ENCODE measurements at regions not wholly inside any gene's neighbourhood (a gene's known extent, or its start where the extent isn't known, plus 50 kb on each side); places are given as distances from the start of the nearest gene placed in this dataset.

DNA sequence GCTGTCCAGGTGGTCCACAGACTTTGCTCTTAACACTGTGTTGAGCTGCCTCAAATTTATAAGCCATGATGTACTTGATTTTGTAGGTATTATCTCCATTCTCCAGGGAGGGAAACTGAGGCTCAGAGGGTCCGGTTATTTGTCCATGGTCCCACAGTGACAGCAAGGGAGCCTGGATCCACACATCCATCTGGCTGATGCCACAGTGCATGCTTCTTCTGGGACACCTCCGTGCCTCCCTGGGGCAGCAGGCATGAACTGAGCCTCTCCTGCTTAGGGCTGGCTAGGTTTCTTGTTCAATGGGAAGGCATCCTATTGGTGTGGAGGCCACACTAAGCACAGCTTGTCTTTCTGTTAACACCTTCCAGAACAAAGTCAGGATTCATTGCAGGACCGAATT is 317.3 kb downstream of the AJAP1 start:
- TF ChIP-seq CTCF (IDR thresholded peaks at IDR 0.05), result no peak
- no peaks in the 10 kb centered on the region for H3K4me1 ChIP-seq
- no peak overlapping the region for H3K4me3 ChIP-seq
- DNase-seq (ENCODE audit: low spot score in 2 of 2), result peak in 1 of 2 donors; percentile 37
- intact Hi-C loops (cut with DNase I), result no loop called here
- no peaks in the 10 kb centered on the region for H3K27me3 ChIP-seq
- no peaks in the 10 kb centered on the region for H3K36me3 ChIP-seq
- H3K27ac ChIP-seq, result no peak overlapping the region
- no peaks in the 10 kb centered on the region for H3K9me3 ChIP-seq

DNA sequence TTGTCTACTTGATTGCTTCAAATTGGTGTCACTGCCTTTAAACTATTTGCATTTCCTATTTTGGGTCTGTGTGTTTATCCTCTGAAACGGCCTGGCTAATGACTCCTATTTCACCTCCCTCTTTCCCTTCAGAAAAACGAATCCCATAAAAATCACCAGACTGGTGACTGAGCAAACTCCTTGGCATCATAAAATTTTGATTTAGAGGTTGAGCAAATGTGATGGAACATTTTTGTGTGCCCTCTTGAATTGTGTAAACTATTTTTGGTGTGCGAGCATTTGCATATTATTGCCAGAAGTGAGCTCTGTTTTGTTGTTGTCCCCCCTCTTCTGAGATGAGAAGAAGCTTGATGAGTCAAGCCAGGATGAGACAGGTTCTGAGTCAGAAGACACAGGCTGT is 316.1 kb downstream of the AJAP1 start:
- DNase-seq (ENCODE audit: low spot score in 2 of 2), result no peak
- no peak overlapping the region for H3K27ac ChIP-seq
- H3K9me3 ChIP-seq, result no peaks in the 10 kb centered on the region
- no peaks in the 10 kb centered on the region for H3K36me3 ChIP-seq
- no peak for TF ChIP-seq CTCF (IDR thresholded peaks at IDR 0.05)
- H3K4me1 ChIP-seq, result no peaks in the 10 kb centered on the region
- H3K27me3 ChIP-seq, result no peaks in the 10 kb centered on the region
- no peak overlapping the region for H3K4me3 ChIP-seq
- intact Hi-C loops (cut with DNase I), result no loop called here

DNA sequence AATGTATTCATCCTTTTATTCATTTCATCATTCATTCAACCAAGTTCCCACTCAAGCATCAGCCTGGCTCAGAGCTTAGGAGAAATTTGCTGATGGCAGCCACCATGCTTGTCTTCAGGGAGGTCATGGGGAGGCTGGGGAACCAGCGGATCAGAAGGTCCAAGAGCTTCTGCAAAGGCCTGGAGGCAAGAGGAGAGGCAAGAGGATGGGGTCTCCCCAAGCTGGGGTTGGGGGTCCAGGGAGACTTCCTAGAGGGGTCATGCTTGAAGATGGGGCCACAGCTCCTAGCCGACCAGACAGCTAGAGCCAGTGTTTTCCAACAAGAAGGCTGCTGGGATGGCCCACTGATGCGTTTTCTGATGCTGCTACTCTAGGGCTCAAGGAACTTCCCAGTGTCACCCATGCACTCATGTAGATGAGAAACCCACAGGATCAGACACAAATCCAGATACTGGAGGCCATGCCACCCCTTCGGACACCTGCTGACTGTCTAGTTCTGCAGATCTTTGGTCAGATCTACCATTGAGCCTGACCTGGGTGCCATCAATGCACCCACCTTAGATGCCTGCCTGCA is 315.2 kb downstream of the AJAP1 start:
- Histone ChIP-seq H3K9me3 (no peaks in the 10 kb centered on the region), H3K4me3 (no peak overlapping the region), H3K4me1 (no peaks in the 10 kb centered on the region), H3K27ac (no peak overlapping the region), H3K36me3 (no peaks in the 10 kb centered on the region), H3K27me3 (no peaks in the 10 kb centered on the region)
- DNase-seq (ENCODE audit: low spot score in 2 of 2), result peak in 1 of 2 donors; percentile 5
- no peak for TF ChIP-seq CTCF (IDR thresholded peaks at IDR 0.05)
- intact Hi-C loops (cut with DNase I), result no loop called here

- peak in 1 of 2 donors; percentile 15 for DNase-seq (ENCODE audit: low spot score in 2 of 2)
- Histone ChIP-seq H3K27ac (no peak overlapping the region), H3K4me1 (no peaks in the 10 kb centered on the region), H3K9me3 (no peaks in the 10 kb centered on the region), H3K4me3 (no peak overlapping the region), H3K36me3 (no peaks in the 10 kb centered on the region), H3K27me3 (no peaks in the 10 kb centered on the region)
- intact Hi-C loops (cut with DNase I), result no loop called here
- TF ChIP-seq CTCF (IDR thresholded peaks at IDR 0.05), result no peak
Observed at GRCh38 chr1:4965346-4966075, 311.1 kb downstream of the AJAP1 start.

DNA sequence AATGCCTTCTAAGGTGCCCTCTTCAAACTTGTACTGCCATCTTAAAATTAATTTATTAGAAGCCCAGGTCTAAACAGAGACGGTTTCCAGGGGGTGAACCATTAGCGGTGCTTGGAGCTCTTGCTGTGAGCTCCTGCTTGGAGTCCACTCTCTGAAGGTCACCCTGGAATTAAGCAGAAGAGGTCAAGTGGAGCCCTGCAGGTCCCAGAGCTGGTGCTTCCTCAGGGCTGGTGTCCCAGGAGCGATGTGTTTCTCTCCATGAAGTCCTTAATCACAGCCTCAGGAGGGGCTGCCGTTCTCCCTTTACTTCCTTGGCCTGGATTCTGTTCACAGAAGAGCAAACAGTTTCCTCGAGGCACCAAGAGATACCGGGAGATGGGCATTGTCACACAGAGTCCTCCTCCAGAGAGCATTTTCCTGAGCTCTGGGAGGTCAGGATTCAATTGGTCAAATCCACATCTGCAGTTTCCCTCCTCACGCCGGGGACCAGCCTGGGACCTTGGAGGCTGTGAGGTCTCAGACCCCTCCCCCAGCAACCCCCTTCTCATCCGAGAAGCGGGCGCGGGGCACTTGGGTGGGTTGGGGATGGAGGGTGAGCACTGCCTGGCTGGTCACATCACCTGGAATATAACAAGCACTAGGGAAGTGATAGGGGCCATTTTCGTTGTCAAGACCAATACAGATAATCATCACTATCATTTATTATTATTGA is 310.4 kb downstream of the AJAP1 start:
- intact Hi-C loops (cut with DNase I), result no loop called here
- no peaks in the 10 kb centered on the region for H3K27me3 ChIP-seq
- no peak for TF ChIP-seq CTCF (IDR thresholded peaks at IDR 0.05)
- H3K4me1 ChIP-seq, result no peaks in the 10 kb centered on the region
- no peaks in the 10 kb centered on the region for H3K36me3 ChIP-seq
- no peak overlapping the region for H3K4me3 ChIP-seq
- H3K9me3 ChIP-seq, result no peaks in the 10 kb centered on the region
- DNase-seq (ENCODE audit: low spot score in 2 of 2), result peak in 1 of 2 donors; percentile 28
- no peak overlapping the region for H3K27ac ChIP-seq
